Transverse colon (tissue), 4 donors: ENCODE measurements at regions not wholly inside any gene's neighbourhood (a gene's known extent, or its start where the extent isn't known, plus 50 kb on each side); places are given as distances from the start of the nearest gene placed in this dataset.

Experiments
- EP300 ChIP-seq: sonication (generic); formaldehyde crosslinking; IDR thresholded peaks from one replicate; pipeline ENCODE4 v1.6.1; 2017; ENCODE audit warnings: antibody characterized with exemption, low read depth
- POLR2A ChIP-seq: fragments of 450-650 bp; IDR thresholded peaks from one replicate; pipeline ENCODE4 v1.6.1; 2016; ENCODE audit warnings: antibody characterized with exemption, mild to moderate bottlenecking, moderate library complexity
- POLR2AphosphoS5 ChIP-seq, 3 donors: sonication (generic); formaldehyde crosslinking; IDR thresholded peaks; one replicate each; pipeline ENCODE4 v1.6.1; 2016; ENCODE audit warnings: antibody characterized with exemption in 3 of 3
- TF ChIP-seq, protein P1 (sequence below), 5 experiments: fragments of 200-600 bp in 3 of 5; fragments of 450-650 bp in 2 of 5; sonication (generic) in 3 of 5; IDR thresholded peaks; 1 replicate in 2 of 5; 2 replicates in 3 of 5; pipeline ENCODE4 v1.5.1; 2016 to 2017; ENCODE audit warnings: antibody characterized with exemption in 5 of 5, inconsistent platforms in 3 of 5, mild to moderate bottlenecking in 2 of 5, moderate library complexity in 1 of 5

DNA sequence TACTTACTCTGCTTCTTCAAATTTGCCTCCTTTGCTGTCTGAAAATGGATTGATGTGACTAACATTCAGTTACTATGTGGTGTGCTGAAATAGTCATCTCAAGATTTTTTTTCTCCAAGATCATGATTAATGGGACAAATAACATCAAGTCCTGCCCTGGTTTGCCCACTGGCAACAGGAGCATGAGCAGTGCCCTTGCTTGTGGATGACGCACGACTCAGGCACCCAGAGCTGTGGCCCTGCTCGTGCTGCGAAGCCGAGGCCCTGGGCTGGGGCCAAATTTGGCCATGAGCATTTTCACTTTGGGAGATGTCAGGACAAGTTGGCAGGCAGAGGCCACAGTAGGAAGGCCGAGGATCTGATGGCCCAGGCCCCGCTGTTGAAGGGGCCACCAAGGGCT is 239.8 kb upstream of the IGFBP3 start:
- TF ChIP-seq POLR2A (no peak), POLR2AphosphoS5 (IDR thresholded peaks at IDR 0.05) (no peak), EP300 (no peak)
- TF ChIP-seq, protein P1, sequence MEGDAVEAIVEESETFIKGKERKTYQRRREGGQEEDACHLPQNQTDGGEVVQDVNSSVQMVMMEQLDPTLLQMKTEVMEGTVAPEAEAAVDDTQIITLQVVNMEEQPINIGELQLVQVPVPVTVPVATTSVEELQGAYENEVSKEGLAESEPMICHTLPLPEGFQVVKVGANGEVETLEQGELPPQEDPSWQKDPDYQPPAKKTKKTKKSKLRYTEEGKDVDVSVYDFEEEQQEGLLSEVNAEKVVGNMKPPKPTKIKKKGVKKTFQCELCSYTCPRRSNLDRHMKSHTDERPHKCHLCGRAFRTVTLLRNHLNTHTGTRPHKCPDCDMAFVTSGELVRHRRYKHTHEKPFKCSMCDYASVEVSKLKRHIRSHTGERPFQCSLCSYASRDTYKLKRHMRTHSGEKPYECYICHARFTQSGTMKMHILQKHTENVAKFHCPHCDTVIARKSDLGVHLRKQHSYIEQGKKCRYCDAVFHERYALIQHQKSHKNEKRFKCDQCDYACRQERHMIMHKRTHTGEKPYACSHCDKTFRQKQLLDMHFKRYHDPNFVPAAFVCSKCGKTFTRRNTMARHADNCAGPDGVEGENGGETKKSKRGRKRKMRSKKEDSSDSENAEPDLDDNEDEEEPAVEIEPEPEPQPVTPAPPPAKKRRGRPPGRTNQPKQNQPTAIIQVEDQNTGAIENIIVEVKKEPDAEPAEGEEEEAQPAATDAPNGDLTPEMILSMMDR (IDR thresholded peaks at IDR 0.05): no peak
